IMR-90 (cell line): ENCODE measurements at regions not wholly inside any gene's neighbourhood (a gene's known extent, or its start where the extent isn't known, plus 50 kb on each side); places are given as distances from the start of the nearest gene placed in this dataset.
A peak's percentile ranks its signal among the peaks of the same experiment; 100 is the strongest.

ENCODE experiments used
- ATAC-seq: fragments of 200-7000 bp; cut with Tn5 transposase; 2 replicates; pipeline ENCODE4 v1.9.1; 2020; ENCODE audit warnings: low read depth, mild to moderate bottlenecking, moderate library complexity
- BruUV-seq: library from RNA; stranded (reverse); fragments of 400-500 nt; replicated peaks from 2 replicates; lab custom pipeline; 2021; lab: Mats Ljungman, UMichigan
- CTCF ChIA-PET: fragments of 300-600 bp; formaldehyde crosslinking; extraction: SDS; loops from one replicate; lab custom pipeline; 2021; ENCODE audit warnings: antibody characterized with exemption; lab: Yijun Ruan, JAX
- POLR2A ChIA-PET: fragments of 300-600 bp; sonication (Branson Sonifier 250); formaldehyde crosslinking; loops from one replicate; lab custom pipeline; 2022; ENCODE audit warnings: antibody characterized with exemption; ENCODE audit not compliant: unreplicated experiment; lab: Charles Lee
- DNase-seq: peaks from one replicate; pipeline ENCODE4 v3.0.0; 2013
- H2AFZ ChIP-seq: replicated peaks from 2 replicates; pipeline ENCODE3; 2013; ENCODE audit warnings: low read length, mild to moderate bottlenecking; ENCODE audit not compliant: poor library complexity
- H2AK5ac ChIP-seq: 2 replicates; pipeline ENCODE4 v1.6.1; 2013; ENCODE audit warnings: low read depth, low read length, inconsistent platforms
- H2AK9ac ChIP-seq: replicated peaks from 2 replicates; pipeline ENCODE3; 2013; ENCODE audit warnings: mild to moderate bottlenecking, low read depth, low read length, moderate library complexity; ENCODE audit not compliant: poor library complexity
- H2BK120ac ChIP-seq: 2 replicates; pipeline ENCODE4 v1.6.1; 2013; ENCODE audit warnings: low read depth, low read length, inconsistent platforms
- H2BK15ac ChIP-seq: 3 replicates; pipeline ENCODE4 v1.6.1; 2013; ENCODE audit warnings: low read depth, low read length, inconsistent platforms
- H2BK20ac ChIP-seq: 2 replicates; pipeline ENCODE4 v1.6.1; 2013; ENCODE audit warnings: low read depth, mild to moderate bottlenecking, inconsistent platforms, low read length, moderate library complexity
- H2BK5ac ChIP-seq: 2 replicates; pipeline ENCODE4 v1.6.1; 2013; ENCODE audit warnings: mild to moderate bottlenecking, low read depth, low read length, inconsistent platforms; ENCODE audit not compliant: poor library complexity, severe bottlenecking
- H3K14ac ChIP-seq: replicated peaks from 2 replicates; pipeline ENCODE4 v1.6.1; 2013; ENCODE audit warnings: low read depth, low read length, inconsistent platforms
- H3K18ac ChIP-seq: 2 replicates; pipeline ENCODE4 v1.6.1; 2013; ENCODE audit warnings: low read depth, low read length, control low read depth
- H3K23ac ChIP-seq: 2 replicates; pipeline ENCODE4 v1.6.1; 2013; ENCODE audit warnings: low read depth, low read length, inconsistent platforms
- H3K27ac ChIP-seq: 2 replicates; pipeline ENCODE4 v1.5.1; 2013; ENCODE audit warnings: mild to moderate bottlenecking, control low read depth, low read length; ENCODE audit not compliant: insufficient read depth
- H3K27me3 ChIP-seq: 2 replicates; pipeline ENCODE4 v1.6.1; 2013; ENCODE audit warnings: low read length; ENCODE audit not compliant: control insufficient read depth, insufficient read depth
- H3K36me3 ChIP-seq: 2 replicates; pipeline ENCODE4 v1.6.1; 2013; ENCODE audit warnings: low read length, mixed read lengths; ENCODE audit not compliant: control insufficient read depth, insufficient read depth
- H3K4ac ChIP-seq: 2 replicates; pipeline ENCODE4 v1.6.1; 2013; ENCODE audit warnings: low read depth, low read length, inconsistent platforms
- H3K4me1 ChIP-seq: 2 replicates; pipeline ENCODE4 v1.6.1; 2013; ENCODE audit warnings: low read length, mixed read lengths; ENCODE audit not compliant: control insufficient read depth, insufficient read depth
- H3K4me2 ChIP-seq: 2 replicates; pipeline ENCODE4 v1.6.1; 2013; ENCODE audit warnings: low read depth, mild to moderate bottlenecking, control low read depth, low read length, moderate library complexity
- H3K4me3 ChIP-seq: 2 replicates; pipeline ENCODE4 v1.5.1; 2013; ENCODE audit warnings: low read depth, mild to moderate bottlenecking, control low read depth, low read length, moderate library complexity; ENCODE audit not compliant: insufficient read depth
- H3K56ac ChIP-seq: 2 replicates; pipeline ENCODE4 v1.6.1; 2013; ENCODE audit warnings: low read length, inconsistent platforms; ENCODE audit not compliant: insufficient read depth; ENCODE audit errors: extremely low read depth
- H3K79me1 ChIP-seq, 2 experiments: 2 replicates each; pipeline ENCODE4 v1.6.1; 2013; ENCODE audit warnings: low read length in 2 of 2, inconsistent platforms in 1 of 2, low read depth in 1 of 2
- H3K9ac ChIP-seq: 2 replicates; pipeline ENCODE4 v1.6.1; 2013; ENCODE audit warnings: low read depth, low read length, control low read depth
- H3K9me1 ChIP-seq: 2 replicates; pipeline ENCODE4 v1.6.1; 2013; ENCODE audit warnings: low read length, inconsistent platforms; ENCODE audit not compliant: insufficient read depth
- H3K9me3 ChIP-seq: 2 replicates; pipeline ENCODE4 v1.6.1; 2013; ENCODE audit warnings: low read length; ENCODE audit not compliant: control insufficient read depth, insufficient read depth
- H4K20me1 ChIP-seq: 2 replicates; pipeline ENCODE4 v1.6.1; 2013; ENCODE audit warnings: low read length, inconsistent platforms; ENCODE audit not compliant: insufficient read depth
- H4K5ac ChIP-seq: 2 replicates; pipeline ENCODE4 v1.6.1; 2013; ENCODE audit warnings: mild to moderate bottlenecking, low read depth, low read length, control low read depth
- H4K8ac ChIP-seq, 2 experiments: 2 replicates each; pipeline ENCODE4 v1.6.1; 2013; ENCODE audit warnings: low read depth in 2 of 2, low read length in 2 of 2, control low read depth in 1 of 2, inconsistent platforms in 1 of 2
- H4K91ac ChIP-seq: 2 replicates; pipeline ENCODE4 v1.6.1; 2013; ENCODE audit warnings: low read depth, low read length, inconsistent platforms; ENCODE audit not compliant: insufficient read depth
- BHLHE40 ChIP-seq: fragments of 150-350 bp; IDR thresholded peaks from 2 replicates; pipeline ENCODE4 v1.6.1; 2016; ENCODE audit warnings: mild to moderate bottlenecking, low read depth, low read length
- CEBPB ChIP-seq: IDR thresholded peaks from 2 replicates; pipeline ENCODE4 v1.6.1; 2012; ENCODE audit warnings: low read depth, low read length, improper control_type of control experiment
- CHD1 ChIP-seq: IDR thresholded peaks from 2 replicates; pipeline ENCODE4 v1.6.1; 2012; ENCODE audit warnings: low read depth, low read length, improper control_type of control experiment
- FOS ChIP-seq: fragments of 150-350 bp; IDR thresholded peaks from 2 replicates; pipeline ENCODE4 v1.6.1; 2016; ENCODE audit warnings: low read depth, low read length
- MAFK ChIP-seq: IDR thresholded peaks from 2 replicates; pipeline ENCODE4 v1.6.1; 2012; ENCODE audit warnings: low read depth, low read length, improper control_type of control experiment
- MAZ ChIP-seq: IDR thresholded peaks from 2 replicates; pipeline ENCODE4 v1.6.1; 2012; ENCODE audit warnings: low read depth, mild to moderate bottlenecking, low read length, improper control_type of control experiment, moderate library complexity, borderline replicate concordance
- MXI1 ChIP-seq: IDR thresholded peaks from 2 replicates; pipeline ENCODE4 v1.6.1; 2012; ENCODE audit warnings: low read depth, mild to moderate bottlenecking, low read length, moderate library complexity, borderline replicate concordance
- NFE2L2 ChIP-seq: fragments of 150-350 bp; IDR thresholded peaks from 2 replicates; pipeline ENCODE4 v1.6.1; 2016; ENCODE audit warnings: low read depth, mild to moderate bottlenecking, low read length
- POLR2A ChIP-seq: IDR thresholded peaks from 2 replicates; pipeline ENCODE4 v1.6.1; 2012; ENCODE audit warnings: mild to moderate bottlenecking, low read depth, low read length
- RAD21 ChIP-seq: IDR thresholded peaks from 2 replicates; pipeline ENCODE4 v1.6.1; 2012; ENCODE audit warnings: low read length, improper control_type of control experiment
- RCOR1 ChIP-seq: IDR thresholded peaks from 2 replicates; pipeline ENCODE4 v1.6.1; 2012; ENCODE audit warnings: mild to moderate bottlenecking, low read length, improper control_type of control experiment; ENCODE audit not compliant: insufficient replicate concordance
- RFX5 ChIP-seq: IDR thresholded peaks from 2 replicates; pipeline ENCODE4 v1.8.0; 2012; ENCODE audit warnings: low read depth, mild to moderate bottlenecking, low read length, moderate library complexity
- SMC3 ChIP-seq: fragments of 150-350 bp; IDR thresholded peaks from 2 replicates; pipeline ENCODE4 v1.6.1; 2016; ENCODE audit warnings: low read depth, mild to moderate bottlenecking, antibody characterized with exemption, low read length, moderate library complexity
- WGBS, 2 experiments: methylation state at CpG; one replicate each; pipeline versions ENCODE4 v1.1.5 to v1.1.7; 2013; ENCODE audit warnings: missing lambda C conversion rate in 2 of 2; ENCODE audit not compliant: insufficient read length in 1 of 2; ENCODE audit errors: extremely low coverage in 2 of 2; 5-methylcytosine and 5-hydroxymethylcytosine counted together
- dilution Hi-C: fragments of 300-500 bp; cut with HindIII; formaldehyde crosslinking; loops from one replicate; pipeline ENCODE4 v1.14.3; 2018; ENCODE audit warnings: low sequenced_read_pairs; ENCODE audit not compliant: unreplicated experiment
- in situ Hi-C: fragments of 300-500 bp; cut with MboI; formaldehyde crosslinking; loops from 3 replicates; pipeline ENCODE4 v1.14.3; 2019; ENCODE audit warnings: low sequenced_read_pairs, inconsistent platforms, mixed read lengths
- intact Hi-C: fragments of 100-400 bp; cut with micrococcal nuclease; formaldehyde crosslinking; loops from 2 replicates; pipeline ENCODE4 v1.10.0; 2022
- TF ChIP-seq, protein P1 (sequence below): fragments of 150-350 bp; IDR thresholded peaks from 2 replicates; pipeline ENCODE4 v1.6.1; 2016; ENCODE audit warnings: low read depth, mild to moderate bottlenecking, low read length, moderate library complexity, borderline replicate concordance
- TF ChIP-seq, protein P2 (sequence below): fragments of 150-350 bp; IDR thresholded peaks from 2 replicates; pipeline ENCODE4 v1.6.1; 2017; ENCODE audit warnings: mild to moderate bottlenecking, antibody characterized with exemption, low read length, low read depth
- TF ChIP-seq, protein P3 (sequence below): conservative IDR thresholded peaks from 2 replicates; pipeline ENCODE4 v1.5.1; 2012; ENCODE audit warnings: mild to moderate bottlenecking, low read depth, low read length, improper control_type of control experiment

GRCh38 chr6:144911322-144911721, 626.2 kb downstream of the UTRN start:
- H2BK120ac ChIP-seq: peak overlapping the region; percentile 33
- H2BK15ac ChIP-seq: no peak overlapping the region; the same call in 2 of the 3 replicates
- H3K9me1 ChIP-seq: no peaks in the 10 kb centered on the region; the same call in 1 of the 2 replicates
- no peak for DNase-seq
- H3K27me3 ChIP-seq: no peaks in the 10 kb centered on the region
- no TSS peak for BruUV-seq
- no peak overlapping the region for H3K56ac ChIP-seq
- H3K79me1 ChIP-seq: no peaks in the 10 kb centered on the region
- TF ChIP-seq CEBPB (no peak), NFE2L2 (no peak), FOS (no peak), SMC3 (no peak), CHD1 (no peak), MXI1 (no peak), RCOR1 (no peak), POLR2A (no peak), RFX5 (no peak), MAZ (no peak), MAFK (no peak), RAD21 (no peak), BHLHE40 (no peak)
- TF ChIP-seq, protein P1, sequence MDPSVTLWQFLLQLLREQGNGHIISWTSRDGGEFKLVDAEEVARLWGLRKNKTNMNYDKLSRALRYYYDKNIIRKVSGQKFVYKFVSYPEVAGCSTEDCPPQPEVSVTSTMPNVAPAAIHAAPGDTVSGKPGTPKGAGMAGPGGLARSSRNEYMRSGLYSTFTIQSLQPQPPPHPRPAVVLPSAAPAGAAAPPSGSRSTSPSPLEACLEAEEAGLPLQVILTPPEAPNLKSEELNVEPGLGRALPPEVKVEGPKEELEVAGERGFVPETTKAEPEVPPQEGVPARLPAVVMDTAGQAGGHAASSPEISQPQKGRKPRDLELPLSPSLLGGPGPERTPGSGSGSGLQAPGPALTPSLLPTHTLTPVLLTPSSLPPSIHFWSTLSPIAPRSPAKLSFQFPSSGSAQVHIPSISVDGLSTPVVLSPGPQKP: no peak
- TF ChIP-seq, protein P2, sequence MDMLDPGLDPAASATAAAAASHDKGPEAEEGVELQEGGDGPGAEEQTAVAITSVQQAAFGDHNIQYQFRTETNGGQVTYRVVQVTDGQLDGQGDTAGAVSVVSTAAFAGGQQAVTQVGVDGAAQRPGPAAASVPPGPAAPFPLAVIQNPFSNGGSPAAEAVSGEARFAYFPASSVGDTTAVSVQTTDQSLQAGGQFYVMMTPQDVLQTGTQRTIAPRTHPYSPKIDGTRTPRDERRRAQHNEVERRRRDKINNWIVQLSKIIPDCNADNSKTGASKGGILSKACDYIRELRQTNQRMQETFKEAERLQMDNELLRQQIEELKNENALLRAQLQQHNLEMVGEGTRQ: no peak
- TF ChIP-seq, protein P3, sequence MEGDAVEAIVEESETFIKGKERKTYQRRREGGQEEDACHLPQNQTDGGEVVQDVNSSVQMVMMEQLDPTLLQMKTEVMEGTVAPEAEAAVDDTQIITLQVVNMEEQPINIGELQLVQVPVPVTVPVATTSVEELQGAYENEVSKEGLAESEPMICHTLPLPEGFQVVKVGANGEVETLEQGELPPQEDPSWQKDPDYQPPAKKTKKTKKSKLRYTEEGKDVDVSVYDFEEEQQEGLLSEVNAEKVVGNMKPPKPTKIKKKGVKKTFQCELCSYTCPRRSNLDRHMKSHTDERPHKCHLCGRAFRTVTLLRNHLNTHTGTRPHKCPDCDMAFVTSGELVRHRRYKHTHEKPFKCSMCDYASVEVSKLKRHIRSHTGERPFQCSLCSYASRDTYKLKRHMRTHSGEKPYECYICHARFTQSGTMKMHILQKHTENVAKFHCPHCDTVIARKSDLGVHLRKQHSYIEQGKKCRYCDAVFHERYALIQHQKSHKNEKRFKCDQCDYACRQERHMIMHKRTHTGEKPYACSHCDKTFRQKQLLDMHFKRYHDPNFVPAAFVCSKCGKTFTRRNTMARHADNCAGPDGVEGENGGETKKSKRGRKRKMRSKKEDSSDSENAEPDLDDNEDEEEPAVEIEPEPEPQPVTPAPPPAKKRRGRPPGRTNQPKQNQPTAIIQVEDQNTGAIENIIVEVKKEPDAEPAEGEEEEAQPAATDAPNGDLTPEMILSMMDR: no peak
- H3K4me2 ChIP-seq: no peak overlapping the region
- ChIA-PET CTCF (no interaction called here), POLR2A (no interaction called here)
- no peaks in the 10 kb centered on the region for H3K36me3 ChIP-seq
- H4K5ac ChIP-seq: peak overlapping the region; percentile 72; the same call in 1 of the 2 replicates
- WGBS, 2 experiments: 100% methylated on average over 1 of the region's 2 CpGs; no CpG with 5 or more reads in 1 of the 2 experiments
- H3K4ac ChIP-seq: peak overlapping the region; percentile 11; the same call in 1 of the 2 replicates
- dilution Hi-C loops: no loop called here
- H3K4me1 ChIP-seq: peaks cover 7% of the 10 kb centered on the region
- no peak overlapping the region for H3K27ac ChIP-seq
- no peaks in the 10 kb centered on the region for H3K9me3 ChIP-seq
- no peak overlapping the region for H3K9ac ChIP-seq
- in situ Hi-C loops: no loop called here
- peak overlapping the region; percentile 83; the same call in 1 of the 2 replicates for H3K18ac ChIP-seq
- H2AFZ ChIP-seq: no peak overlapping the region
- no peak overlapping the region for H3K4me3 ChIP-seq
- H3K14ac ChIP-seq: no peak overlapping the region
- H2BK20ac ChIP-seq: peak overlapping the region; percentile 42; the same call in 1 of the 2 replicates
- no peaks in the 10 kb centered on the region for H4K20me1 ChIP-seq
- H2AK5ac ChIP-seq: peak overlapping the region; percentile 54; the same call in 1 of the 2 replicates
- H4K8ac ChIP-seq: peak overlapping the region in 1 of 2 experiments; percentile 41; a peak in 1 of 4 replicates
- intact Hi-C loops: loop anchor here (5.0 kb wide), 1 partner anchor 324 kb away; no protein-coding TSS in a partner anchor
- H3K23ac ChIP-seq: no peak overlapping the region
- no peak for ATAC-seq
- no peak overlapping the region for H2BK5ac ChIP-seq
- 0 out of 2 replicates have a peak overlapping the region, but pooled peaks have one; percentile 5 for H4K91ac ChIP-seq
- H2AK9ac ChIP-seq: no peak overlapping the region
